C1 segment of cervical spinal cord (tissue), 14 donors: ENCODE measurements at regions not wholly inside any gene's neighbourhood (a gene's known extent, or its start where the extent isn't known, plus 50 kb on each side); places are given as distances from the start of the nearest gene placed in this dataset.
"Not testable (repeated sequence)": the region's sequence is repeated elsewhere in the genome, so short reads cannot be mapped to it uniquely, and the experiment has no call there.

Experiments
- DNase-seq, 14 donors: peaks; one replicate each; lab custom pipeline; 2025; lab: John Stamatoyannopoulos, UW

GRCh38 chr18:14962626-14963025 lies 214.7 kb downstream of the ANKRD30B start:
- no peak for DNase-seq

GRCh38 chr18:14963246-14963645 lies 215.3 kb downstream of the ANKRD30B start:
- no peak for DNase-seq

GRCh38 chr18:14964002-14964401 lies 216.0 kb downstream of the ANKRD30B start:
- DNase-seq, result no peak

- no peak for DNase-seq
Measured at GRCh38 chr18:14964406-14964805, 216.4 kb downstream of the ANKRD30B start.

- not testable (repeated sequence) for DNase-seq
Measured at GRCh38 chr18:14964976-14965375, 217.0 kb downstream of the ANKRD30B start.

- no peak for DNase-seq
Measured at GRCh38 chr18:14965553-14965952, 217.6 kb downstream of the ANKRD30B start.

GRCh38 chr18:14967246-14967645 lies 219.3 kb downstream of the ANKRD30B start:
- DNase-seq, result not testable (repeated sequence)

GRCh38 chr18:14969500-14969899 lies 221.5 kb downstream of the ANKRD30B start:
- no peak for DNase-seq

GRCh38 chr18:14970027-14970426 lies 222.1 kb downstream of the ANKRD30B start:
- no peak for DNase-seq

GRCh38 chr18:14971461-14972185 lies 223.7 kb downstream of the ANKRD30B start:
- no peak for DNase-seq

- not testable (repeated sequence) for DNase-seq
Measured at GRCh38 chr18:14973421-14973820, 225.4 kb downstream of the ANKRD30B start.

GRCh38 chr18:14974088-14974487 lies 226.1 kb downstream of the ANKRD30B start:
- DNase-seq, result no peak

GRCh38 chr18:14974576-14974975 lies 226.6 kb downstream of the ANKRD30B start:
- DNase-seq, result no peak

GRCh38 chr18:14975431-14975830 lies 227.5 kb downstream of the ANKRD30B start:
- no peak for DNase-seq

GRCh38 chr18:14976736-14977430 lies 228.9 kb downstream of the ANKRD30B start:
- no peak for DNase-seq

GRCh38 chr18:14978191-14978590 lies 230.2 kb downstream of the ANKRD30B start:
- DNase-seq, result no peak

GRCh38 chr18:14978962-14979535 lies 231.1 kb downstream of the ANKRD30B start:
- DNase-seq, result peak in 4 of 14 donors; percentile 2 to 47 (median 22)

- DNase-seq, result no peak
Measured at GRCh38 chr18:14979875-14980274, 231.9 kb downstream of the ANKRD30B start.

- DNase-seq, result not testable (repeated sequence)
Measured at GRCh38 chr18:14984531-14984930, 236.6 kb downstream of the ANKRD30B start.

GRCh38 chr18:14985291-14986013 lies 237.5 kb downstream of the ANKRD30B start:
- DNase-seq, result not testable (repeated sequence)

GRCh38 chr18:14987377-14987776 lies 239.4 kb downstream of the ANKRD30B start:
- not testable (repeated sequence) for DNase-seq
